Frontal cortex (tissue), 3 donors: ENCODE measurements at regions not wholly inside any gene's neighbourhood (a gene's known extent, or its start where the extent isn't known, plus 50 kb on each side); places are given as distances from the start of the nearest gene placed in this dataset.

Experiments used
- DNase-seq, 2 donors: peaks; one replicate each; pipeline ENCODE4 v3.0.0; 2012; ENCODE audit warnings: low spot score in 2 of 2
- FAIRE-seq: peaks from 2 replicates; lab custom pipeline; 2012; peaks lifted over from hg19 to GRCh38; lab: Jason Lieb, UNC
- donor health status: control.
- donor health status: control.
- donor health status: control.

GRCh38 chr1:23639460-23640095 lies 52.0 kb upstream of the RPL11 start:
- no peak for FAIRE-seq

GRCh38 chr1:23638786-23639241 lies 52.8 kb upstream of the RPL11 start:
- FAIRE-seq (no peak), DNase-seq (no peak)

More at GRCh38 chr1:23639460-23640095, 52.0 kb upstream of the RPL11 start:
- no peak for DNase-seq

- DNase-seq (no peak), FAIRE-seq (no peak)
Observed at GRCh38 chr1:23638188-23638619, 53.4 kb upstream of the RPL11 start.

- FAIRE-seq (no peak), DNase-seq (no peak)
Observed at GRCh38 chr1:23636009-23636408, 55.6 kb upstream of the RPL11 start.

GRCh38 chr1:23634840-23635651 lies 56.6 kb upstream of the RPL11 start:
- FAIRE-seq (no peak), DNase-seq (peak; percentile 50 to 80)

GRCh38 chr1:23634518-23634839 lies 57.1 kb upstream of the RPL11 start:
- FAIRE-seq (no peak), DNase-seq (no peak)

- FAIRE-seq = no peak
Observed at GRCh38 chr1:23632479-23633160, 59.0 kb upstream of the RPL11 start.

GRCh38 chr1:23629708-23630290 lies 61.8 kb upstream of the RPL11 start:
- no peak for DNase-seq
- no peak for FAIRE-seq

More at GRCh38 chr1:23632479-23633160, 59.0 kb upstream of the RPL11 start:
- DNase-seq = no peak

GRCh38 chr1:23628951-23629387 lies 62.6 kb upstream of the RPL11 start:
- FAIRE-seq (no peak), DNase-seq (no peak)

GRCh38 chr1:23627069-23627735 lies 64.4 kb upstream of the RPL11 start:
- FAIRE-seq (no peak), DNase-seq (no peak)

GRCh38 chr1:23625929-23626535 lies 65.6 kb upstream of the RPL11 start:
- FAIRE-seq = no peak
- DNase-seq = no peak

- DNase-seq (no peak), FAIRE-seq (no peak)
Observed at GRCh38 chr1:23625459-23625858, 66.1 kb upstream of the RPL11 start.

GRCh38 chr1:23624440-23624839 lies 65.1 kb upstream of the ID3 start:
- FAIRE-seq = no peak
- no peak for DNase-seq

GRCh38 chr1:23622284-23622683 lies 63.0 kb upstream of the ID3 start:
- DNase-seq (no peak), FAIRE-seq (no peak)

GRCh38 chr1:23620605-23621004 lies 61.3 kb upstream of the ID3 start:
- no peak for FAIRE-seq
- no peak for DNase-seq

- FAIRE-seq (no peak), DNase-seq (peak in 1 of 2 donors; percentile 69)
Observed at GRCh38 chr1:23619299-23620188, 60.2 kb upstream of the ID3 start.

GRCh38 chr1:23618586-23619083 lies 59.3 kb upstream of the ID3 start:
- FAIRE-seq (no peak), DNase-seq (no peak)

- FAIRE-seq = no peak
- DNase-seq = no peak
Observed at GRCh38 chr1:23617084-23617521, 57.8 kb upstream of the ID3 start.
